ENCODE measurements at regions not wholly inside any gene's neighbourhood (a gene's known extent, or its start where the extent isn't known, plus 50 kb on each side); places are given as distances from the start of the nearest gene placed in this dataset.

DNA sequence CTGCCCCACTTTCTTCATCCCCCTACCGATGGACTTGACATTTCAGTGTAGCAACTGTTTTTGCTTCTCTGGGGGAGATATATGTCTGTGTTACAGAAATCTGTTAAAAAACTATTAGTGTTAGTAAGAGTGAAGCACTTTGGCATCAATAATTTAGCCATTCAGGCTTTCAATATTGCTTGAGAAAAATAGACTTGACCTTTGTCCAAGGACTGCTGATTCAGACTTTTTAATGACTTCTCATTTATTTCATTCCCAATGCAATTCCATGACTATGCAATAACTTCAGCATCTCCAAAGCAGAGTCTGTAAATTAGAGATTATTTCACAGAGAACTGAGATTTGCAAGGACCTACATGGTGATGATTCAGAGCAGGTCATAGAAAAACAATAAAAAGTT lies 104.1 kb upstream of the SPEF2 start:
- TF ChIP-seq, protein P1, sequence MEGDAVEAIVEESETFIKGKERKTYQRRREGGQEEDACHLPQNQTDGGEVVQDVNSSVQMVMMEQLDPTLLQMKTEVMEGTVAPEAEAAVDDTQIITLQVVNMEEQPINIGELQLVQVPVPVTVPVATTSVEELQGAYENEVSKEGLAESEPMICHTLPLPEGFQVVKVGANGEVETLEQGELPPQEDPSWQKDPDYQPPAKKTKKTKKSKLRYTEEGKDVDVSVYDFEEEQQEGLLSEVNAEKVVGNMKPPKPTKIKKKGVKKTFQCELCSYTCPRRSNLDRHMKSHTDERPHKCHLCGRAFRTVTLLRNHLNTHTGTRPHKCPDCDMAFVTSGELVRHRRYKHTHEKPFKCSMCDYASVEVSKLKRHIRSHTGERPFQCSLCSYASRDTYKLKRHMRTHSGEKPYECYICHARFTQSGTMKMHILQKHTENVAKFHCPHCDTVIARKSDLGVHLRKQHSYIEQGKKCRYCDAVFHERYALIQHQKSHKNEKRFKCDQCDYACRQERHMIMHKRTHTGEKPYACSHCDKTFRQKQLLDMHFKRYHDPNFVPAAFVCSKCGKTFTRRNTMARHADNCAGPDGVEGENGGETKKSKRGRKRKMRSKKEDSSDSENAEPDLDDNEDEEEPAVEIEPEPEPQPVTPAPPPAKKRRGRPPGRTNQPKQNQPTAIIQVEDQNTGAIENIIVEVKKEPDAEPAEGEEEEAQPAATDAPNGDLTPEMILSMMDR (IDR thresholded peaks at IDR 0.05; ENCODE audit: unreplicated experiment), result no peak
- H3K27me3 Mint-ChIP-seq (ENCODE audit: low read depth), result no peaks in the 10 kb centered on the region
- DNase-seq (ENCODE audit: low spot score in 2 of 2, unreplicated experiment in 2 of 2), result no peak
- H3K4me3 Mint-ChIP-seq, result no peak overlapping the region
- peaks cover 35% of the 10 kb centered on the region for H3K9me3 Mint-ChIP-seq
- H3K27ac Mint-ChIP-seq, result no peak overlapping the region
- no peaks in the 10 kb centered on the region for H3K4me1 Mint-ChIP-seq
- no peaks in the 10 kb centered on the region for H3K36me3 Mint-ChIP-seq

DNA sequence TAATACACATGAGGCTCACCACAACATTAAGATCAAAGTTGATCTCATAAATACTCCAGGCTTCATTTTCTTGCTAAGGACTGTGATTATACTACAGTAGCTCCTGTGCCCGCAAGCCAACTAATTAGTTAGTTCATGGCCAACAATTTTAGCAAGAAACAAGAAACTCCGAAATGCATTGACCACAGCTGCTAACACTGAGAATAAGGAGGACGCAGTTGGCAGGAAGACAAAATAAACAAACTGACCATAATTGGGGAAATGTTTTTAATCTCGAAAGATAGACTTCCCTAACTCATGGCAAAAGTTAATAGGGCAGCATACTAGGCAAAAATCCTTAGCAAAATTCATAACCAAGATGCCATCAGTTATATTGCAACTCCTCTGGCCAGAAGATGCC lies 115.5 kb upstream of the SPEF2 start:
- H3K27ac Mint-ChIP-seq, result no peak overlapping the region
- no peak for DNase-seq (ENCODE audit: low spot score in 2 of 2, unreplicated experiment in 2 of 2)
- H3K27me3 Mint-ChIP-seq (ENCODE audit: low read depth), result no peaks in the 10 kb centered on the region
- no peaks in the 10 kb centered on the region for H3K4me1 Mint-ChIP-seq
- H3K36me3 Mint-ChIP-seq, result no peaks in the 10 kb centered on the region
- TF ChIP-seq, protein P1 (IDR thresholded peaks at IDR 0.05; ENCODE audit: unreplicated experiment), result no peak
- no peak overlapping the region for H3K4me3 Mint-ChIP-seq
- peaks cover 32% of the 10 kb centered on the region for H3K9me3 Mint-ChIP-seq

DNA sequence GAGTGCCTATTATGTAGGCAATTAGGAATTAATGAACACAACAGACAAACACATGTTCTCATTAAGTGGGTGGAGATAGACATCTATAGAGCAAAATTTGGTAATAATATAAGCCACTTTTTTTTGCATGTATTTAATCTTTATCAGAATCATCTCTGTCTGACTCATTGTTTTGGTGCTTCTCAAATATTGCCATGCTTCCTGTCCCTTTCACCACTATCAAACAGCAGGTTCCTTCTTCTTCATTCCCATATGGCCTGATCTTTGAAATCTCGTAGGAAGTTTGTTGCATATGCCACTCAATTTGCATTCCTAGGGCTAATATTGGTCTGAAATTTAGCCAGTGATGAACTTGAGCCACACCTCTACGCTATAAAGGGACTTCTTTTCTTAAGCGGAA lies 128.9 kb upstream of the SPEF2 start:
- Mint-ChIP-seq H3K4me3 (no peak overlapping the region), H3K27me3 (ENCODE audit: low read depth) (peaks cover 2% of the 10 kb centered on the region), H3K36me3 (no peaks in the 10 kb centered on the region), H3K9me3 (peaks cover 1% of the 10 kb centered on the region), H3K4me1 (peaks cover 7% of the 10 kb centered on the region), H3K27ac (no peak overlapping the region)
- TF ChIP-seq, protein P1 (IDR thresholded peaks at IDR 0.05; ENCODE audit: unreplicated experiment), result no peak
- DNase-seq (ENCODE audit: low spot score in 2 of 2, unreplicated experiment in 2 of 2), result no peak

DNA sequence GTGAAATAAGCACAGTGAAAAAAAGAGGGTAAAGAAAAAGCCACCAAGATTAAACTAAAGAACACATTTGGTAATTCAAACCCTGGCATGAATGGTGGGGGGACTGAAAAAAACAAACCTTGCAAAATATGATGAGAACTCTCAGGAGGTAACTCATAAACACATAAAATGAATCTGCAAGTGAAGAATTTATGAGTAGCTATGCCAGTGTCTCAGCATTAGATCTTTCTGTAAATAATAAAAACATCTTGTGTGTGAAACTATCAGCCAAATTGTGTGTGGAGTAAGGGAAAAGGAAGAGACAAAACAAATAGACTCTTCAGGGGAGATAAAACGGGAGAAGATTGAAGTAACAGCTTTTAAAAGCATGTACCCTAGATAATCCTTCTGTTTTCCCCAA lies 129.6 kb upstream of the SPEF2 start:
- Mint-ChIP-seq H3K9me3 (no peaks in the 10 kb centered on the region), H3K27ac (peak overlapping the region; percentile 10), H3K4me3 (no peak overlapping the region), H3K36me3 (no peaks in the 10 kb centered on the region), H3K27me3 (ENCODE audit: low read depth) (peaks cover 2% of the 10 kb centered on the region), H3K4me1 (peaks cover 10% of the 10 kb centered on the region)
- DNase-seq (ENCODE audit: low spot score in 2 of 2, unreplicated experiment in 2 of 2), result no peak
- TF ChIP-seq, protein P1 (IDR thresholded peaks at IDR 0.05; ENCODE audit: unreplicated experiment), result no peak

DNA sequence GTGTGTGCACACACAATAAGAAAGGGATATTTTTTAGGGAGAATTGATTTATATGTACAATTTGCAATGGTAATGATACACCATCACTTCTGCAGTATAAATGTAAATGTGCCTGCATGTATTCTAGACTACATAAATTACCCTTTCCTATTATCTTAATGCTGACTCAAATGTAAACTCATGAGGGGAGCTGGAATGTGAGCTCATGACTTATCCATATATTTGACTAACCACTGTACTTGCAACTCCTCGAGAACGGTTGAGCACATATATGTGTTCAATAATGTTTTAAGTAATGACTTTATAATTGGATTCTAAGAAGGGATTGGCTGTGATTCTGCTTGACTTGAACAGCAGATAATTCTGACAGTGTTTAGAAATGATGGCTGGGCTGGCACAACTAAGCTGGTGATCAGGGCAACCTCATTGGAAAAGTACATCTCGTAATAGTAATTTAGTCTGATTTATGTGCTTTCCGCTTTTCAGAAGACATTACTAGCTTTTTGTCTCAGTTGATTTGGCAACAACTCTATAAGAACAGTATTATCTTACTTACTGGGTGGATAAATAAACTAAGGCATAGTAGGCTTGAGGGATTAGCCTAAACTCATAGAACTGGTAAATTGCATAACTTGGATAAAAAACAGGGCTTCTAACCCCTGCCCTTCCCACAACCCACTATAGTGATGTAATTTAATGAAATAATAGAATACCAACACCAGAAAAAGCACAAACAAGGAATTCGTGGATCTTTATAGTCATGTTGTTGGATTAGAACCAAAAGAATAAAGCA lies 130.2 kb upstream of the SPEF2 start:
- Mint-ChIP-seq H3K9me3 (no peaks in the 10 kb centered on the region), H3K27me3 (ENCODE audit: low read depth) (peaks cover 2% of the 10 kb centered on the region), H3K4me3 (no peak overlapping the region), H3K36me3 (no peaks in the 10 kb centered on the region), H3K4me1 (peaks cover 13% of the 10 kb centered on the region), H3K27ac (peak overlapping the region; percentile 10)
- TF ChIP-seq, protein P1 (IDR thresholded peaks at IDR 0.05; ENCODE audit: unreplicated experiment), result no peak
- no peak for DNase-seq (ENCODE audit: low spot score in 2 of 2, unreplicated experiment in 2 of 2)
